DND-41 (cell line): ENCODE measurements at regions not wholly inside any gene's neighbourhood (a gene's known extent, or its start where the extent isn't known, plus 50 kb on each side); places are given as distances from the start of the nearest gene placed in this dataset.

Experiments
- ATAC-seq: fragments of 200-7000 bp; cut with Tn5 transposase; 3 replicates; pipeline ENCODE4 v1.9.1; 2021; ENCODE audit warnings: low read depth; ENCODE audit not compliant: insufficient read depth
- DNase-seq: peaks from one replicate; pipeline ENCODE4 v3.0.0-alpha.2; 2020
- H2AFZ ChIP-seq: 2 replicates; pipeline ENCODE4 v1.6.0; 2012; ENCODE audit warnings: low read depth, low read length
- H3K27ac ChIP-seq: 2 replicates; pipeline ENCODE4 v1.5.1; 2012; ENCODE audit warnings: low read length, inconsistent platforms
- H3K27me3 ChIP-seq: fragments of 200-600 bp; sonication (generic); 2 replicates; pipeline ENCODE4 v1.6.0; 2012; ENCODE audit warnings: low read length, mild to moderate bottlenecking, inconsistent platforms; ENCODE audit not compliant: insufficient read depth, poor library complexity
- H3K36me3 ChIP-seq: 2 replicates; pipeline ENCODE4 v1.5.1; 2012; ENCODE audit warnings: low read length, inconsistent platforms; ENCODE audit not compliant: insufficient read depth
- H3K4me1 ChIP-seq: 2 replicates; pipeline ENCODE4 v1.5.1; 2012; ENCODE audit warnings: mild to moderate bottlenecking, low read length; ENCODE audit not compliant: insufficient read depth
- H3K4me2 ChIP-seq: 2 replicates; pipeline ENCODE4 v1.6.0; 2012; ENCODE audit warnings: mild to moderate bottlenecking, moderate library complexity, low read length, inconsistent platforms; ENCODE audit not compliant: insufficient read depth
- H3K4me3 ChIP-seq, 2 experiments: fragments of 200-600 bp in 1 of 2; shearing (Covaris generic) in 1 of 2; 2 replicates each; pipeline ENCODE4 v1.5.1; 2012 to 2016; ENCODE audit warnings: inconsistent platforms in 2 of 2, low read length in 2 of 2, mild to moderate bottlenecking in 2 of 2, low read depth in 1 of 2, moderate library complexity in 1 of 2
- H3K79me2 ChIP-seq: 2 replicates; pipeline ENCODE4 v1.6.0; 2012; ENCODE audit warnings: low read length, inconsistent platforms; ENCODE audit not compliant: insufficient read depth
- H3K9ac ChIP-seq: 2 replicates; pipeline ENCODE4 v1.6.0; 2012; ENCODE audit warnings: low read depth, mild to moderate bottlenecking, inconsistent platforms, low read length, moderate library complexity
- H3K9me3 ChIP-seq: 2 replicates; pipeline ENCODE4 v1.5.1; 2012; ENCODE audit warnings: low read length, moderate library complexity, mild to moderate bottlenecking, inconsistent platforms; ENCODE audit not compliant: insufficient read depth, severe bottlenecking
- H4K20me1 ChIP-seq: 2 replicates; pipeline ENCODE4 v1.6.0; 2012; ENCODE audit warnings: low read length; ENCODE audit not compliant: insufficient read depth
- EZH2 ChIP-seq: IDR thresholded peaks from 3 replicates; pipeline ENCODE4 v1.6.1; 2012; ENCODE audit warnings: borderline replicate concordance, low read depth, mild to moderate bottlenecking, moderate library complexity, low read length, inconsistent platforms; ENCODE audit not compliant: severe bottlenecking
- TF ChIP-seq, protein P1 (sequence below): IDR thresholded peaks from 2 replicates; pipeline ENCODE4 v1.5.1; 2012; ENCODE audit warnings: borderline replicate concordance, low read length, moderate library complexity, mild to moderate bottlenecking; ENCODE audit not compliant: poor library complexity, severe bottlenecking; ENCODE audit errors: extremely low read depth

DNA sequence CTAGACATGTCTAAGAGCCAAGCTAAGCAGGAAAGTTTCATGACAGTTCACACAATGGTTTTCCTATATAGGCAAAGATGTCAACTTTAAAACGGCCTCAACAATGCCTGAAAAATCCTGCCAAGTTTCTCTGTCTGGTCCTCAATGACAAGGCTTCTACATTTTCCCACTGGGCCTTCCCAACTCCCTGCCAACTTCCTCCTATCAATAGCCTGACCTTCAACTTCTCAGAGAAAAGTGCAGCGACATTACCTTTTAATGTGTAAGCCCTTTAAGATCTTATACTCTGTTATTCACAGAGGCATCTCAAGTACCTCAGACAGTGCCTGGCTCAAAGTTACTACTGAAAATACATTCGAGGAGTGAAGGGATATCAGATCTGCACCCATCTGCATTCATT, 56.2 kb upstream of the BTBD3 start:
- H3K4me3 ChIP-seq, result no peak overlapping the region
- no peaks in the 10 kb centered on the region for H3K9me3 ChIP-seq
- no peak overlapping the region for H3K27ac ChIP-seq
- no peak overlapping the region for H3K4me2 ChIP-seq
- DNase-seq (no peak), ATAC-seq (no peak)
- no peaks in the 10 kb centered on the region for H3K4me1 ChIP-seq
- H3K9ac ChIP-seq, result no peak overlapping the region
- no peak for TF ChIP-seq EZH2
- TF ChIP-seq, protein P1, sequence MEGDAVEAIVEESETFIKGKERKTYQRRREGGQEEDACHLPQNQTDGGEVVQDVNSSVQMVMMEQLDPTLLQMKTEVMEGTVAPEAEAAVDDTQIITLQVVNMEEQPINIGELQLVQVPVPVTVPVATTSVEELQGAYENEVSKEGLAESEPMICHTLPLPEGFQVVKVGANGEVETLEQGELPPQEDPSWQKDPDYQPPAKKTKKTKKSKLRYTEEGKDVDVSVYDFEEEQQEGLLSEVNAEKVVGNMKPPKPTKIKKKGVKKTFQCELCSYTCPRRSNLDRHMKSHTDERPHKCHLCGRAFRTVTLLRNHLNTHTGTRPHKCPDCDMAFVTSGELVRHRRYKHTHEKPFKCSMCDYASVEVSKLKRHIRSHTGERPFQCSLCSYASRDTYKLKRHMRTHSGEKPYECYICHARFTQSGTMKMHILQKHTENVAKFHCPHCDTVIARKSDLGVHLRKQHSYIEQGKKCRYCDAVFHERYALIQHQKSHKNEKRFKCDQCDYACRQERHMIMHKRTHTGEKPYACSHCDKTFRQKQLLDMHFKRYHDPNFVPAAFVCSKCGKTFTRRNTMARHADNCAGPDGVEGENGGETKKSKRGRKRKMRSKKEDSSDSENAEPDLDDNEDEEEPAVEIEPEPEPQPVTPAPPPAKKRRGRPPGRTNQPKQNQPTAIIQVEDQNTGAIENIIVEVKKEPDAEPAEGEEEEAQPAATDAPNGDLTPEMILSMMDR, result no peak
- H3K27me3 ChIP-seq, result no peaks in the 10 kb centered on the region
- no peak overlapping the region for H2AFZ ChIP-seq
- H3K79me2 ChIP-seq, result no peaks in the 10 kb centered on the region
- H4K20me1 ChIP-seq, result no peaks in the 10 kb centered on the region
- H3K36me3 ChIP-seq, result no peaks in the 10 kb centered on the region

DNA sequence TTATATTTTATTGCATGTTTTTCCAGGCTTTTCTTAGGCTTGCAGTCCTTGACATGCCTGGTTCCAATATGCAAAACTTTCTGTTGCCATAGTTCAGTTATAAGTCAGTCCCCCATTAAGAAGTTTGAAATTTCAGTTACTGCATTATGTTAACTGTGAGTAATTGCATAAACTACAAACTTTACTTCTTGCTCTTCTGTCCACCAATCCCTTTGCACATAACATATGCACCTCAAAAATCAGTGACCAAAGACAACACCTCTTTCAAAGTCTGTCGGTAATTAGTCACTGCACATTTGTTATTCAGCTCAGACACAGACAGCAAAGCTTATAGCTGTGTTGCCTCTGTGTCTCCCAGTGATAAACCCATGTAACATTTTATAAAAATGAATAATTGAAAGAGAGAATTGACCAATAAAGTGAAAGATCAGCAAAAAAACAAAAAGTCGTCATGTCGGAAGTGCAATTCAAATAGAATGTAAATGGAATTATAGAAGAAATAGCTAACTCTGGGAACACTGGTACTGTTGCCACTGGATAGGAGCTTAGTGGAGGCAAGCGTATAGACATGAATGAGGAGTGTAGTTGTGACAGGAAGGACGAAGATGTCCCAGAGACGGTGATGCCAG, 50.3 kb upstream of the BTBD3 start:
- Histone ChIP-seq H4K20me1 (no peaks in the 10 kb centered on the region), H3K27ac (no peak overlapping the region), H3K79me2 (no peaks in the 10 kb centered on the region), H3K9me3 (no peaks in the 10 kb centered on the region), H3K4me2 (no peak overlapping the region), H2AFZ (no peak overlapping the region), H3K27me3 (peaks cover 7% of the 10 kb centered on the region), H3K9ac (no peak overlapping the region), H3K36me3 (no peaks in the 10 kb centered on the region), H3K4me1 (no peaks in the 10 kb centered on the region), H3K4me3 (no peak overlapping the region)
- TF ChIP-seq, protein P1, result no peak
- no peak for TF ChIP-seq EZH2
- DNase-seq, result no peak
- no peak for ATAC-seq
